CD4-positive, alpha-beta T cell (primary cell): ENCODE measurements at regions not wholly inside any gene's neighbourhood (a gene's known extent, or its start where the extent isn't known, plus 50 kb on each side); places are given as distances from the start of the nearest gene placed in this dataset.

Experiments
- ATAC-seq: fragments of 200-7000 bp; cut with Tn5 transposase; one replicate; pipeline ENCODE4 v1.10.0; 2022; ENCODE audit warnings: mild to moderate bottlenecking; ENCODE audit not compliant: poor library complexity
- CTCF ChIA-PET: fragments of 350-600 bp; sonication (Branson Sonifier 250); formaldehyde crosslinking; loops from one replicate; lab custom pipeline; 2021; ENCODE audit warnings: antibody characterized with exemption, inconsistent platforms; lab: Charles Lee
- POLR2A ChIA-PET: fragments of 350-600 bp; sonication (Branson Sonifier 250); formaldehyde crosslinking; loops from one replicate; lab custom pipeline; 2021; ENCODE audit warnings: antibody characterized with exemption, inconsistent platforms; lab: Charles Lee
- DNase-seq, 14 experiments: peaks; one replicate each; pipeline ENCODE4 v3.0.0-alpha.2; 2013 to 2020; ENCODE audit warnings: mixed read lengths in 2 of 14
- H3K27ac ChIP-seq, 2 donors: one replicate each; pipeline versions ENCODE4 v1.5.1 to v1.7.0; 2013; ENCODE audit warnings: low read length in 2 of 2, low read depth in 1 of 2, mild to moderate bottlenecking in 1 of 2
- H3K27me3 ChIP-seq, 2 experiments: 1 replicate in 1 of 2; 2 replicates in 1 of 2; pipeline versions ENCODE4 v1.6.1 to v1.7.0; 2013; ENCODE audit warnings: low read length in 2 of 2, control low read depth in 1 of 2, mild to moderate bottlenecking in 1 of 2, moderate library complexity in 1 of 2; ENCODE audit not compliant: insufficient read depth in 2 of 2, control insufficient read depth in 1 of 2
- H3K36me3 ChIP-seq: one replicate; pipeline ENCODE4 v1.6.1; 2013; ENCODE audit warnings: low read length, control low read depth; ENCODE audit not compliant: insufficient read depth
- H3K4me1 ChIP-seq: one replicate; pipeline ENCODE4 v1.6.1; 2013; ENCODE audit warnings: low read length, control low read depth; ENCODE audit not compliant: insufficient read depth
- H3K4me3 ChIP-seq: one replicate; pipeline ENCODE4 v1.5.1; 2013; ENCODE audit warnings: mild to moderate bottlenecking, low read length, moderate library complexity
- H3K9me3 ChIP-seq, 2 experiments: 1 replicate in 1 of 2; 2 replicates in 1 of 2; pipeline versions ENCODE4 v1.6.1 to v1.7.0; 2013; ENCODE audit warnings: low read length in 2 of 2, mild to moderate bottlenecking in 2 of 2, control low read depth in 1 of 2, moderate library complexity in 1 of 2; ENCODE audit not compliant: control insufficient read depth in 1 of 2, insufficient read depth in 1 of 2
- H3K27ac Mint-ChIP-seq: one replicate; pipeline ENCODE4 v1.8.0; 2020; ENCODE audit warnings: mixed read lengths
- H3K27me3 Mint-ChIP-seq: one replicate; pipeline ENCODE4 v1.8.0; 2021; ENCODE audit warnings: mixed read lengths
- H3K36me3 Mint-ChIP-seq: one replicate; pipeline ENCODE4 v1.8.0; 2021; ENCODE audit warnings: low read depth, mixed read lengths
- H3K4me1 Mint-ChIP-seq: one replicate; pipeline ENCODE4 v1.8.0; 2021; ENCODE audit warnings: low read depth, mixed read lengths
- H3K4me3 Mint-ChIP-seq: one replicate; pipeline ENCODE4 v1.8.0; 2020; ENCODE audit warnings: mild to moderate bottlenecking, mixed read lengths
- H3K9me3 Mint-ChIP-seq: one replicate; pipeline ENCODE4 v1.8.0; 2020; ENCODE audit warnings: mixed read lengths
- intact Hi-C, 2 experiments: fragments of 100-400 bp; cut with DNase I in 1 of 2; cut with micrococcal nuclease in 1 of 2; formaldehyde crosslinking; loops; one replicate each; pipeline versions ENCODE4 v1.15.1 to v1.9.0; 2023 to 2025; cut with DNase I, micrococcal nuclease
- TF ChIP-seq, protein P1 (sequence below): fragments of 200-600 bp; IDR thresholded peaks from one replicate; pipeline ENCODE4 v1.8.0; 2022; ENCODE audit warnings: antibody characterized with exemption, mild to moderate bottlenecking

DNA sequence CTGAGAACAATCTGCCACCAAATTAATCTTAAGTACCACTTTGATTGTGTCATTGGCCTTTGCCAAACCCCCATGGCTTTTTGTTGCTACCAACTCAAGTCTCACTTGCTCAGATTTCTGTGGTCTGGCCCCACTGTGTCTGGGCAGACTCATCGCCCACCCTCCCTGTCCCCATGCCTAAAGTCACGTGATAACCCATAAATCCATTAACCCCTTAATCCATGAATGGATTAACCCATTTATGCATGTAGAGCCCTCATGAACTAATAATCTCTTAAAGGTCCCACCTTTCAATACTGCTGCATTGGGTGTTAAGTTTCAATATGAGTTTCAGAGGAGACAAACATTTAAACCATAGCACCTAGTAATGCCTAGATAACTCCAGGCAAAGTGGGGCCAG is 78.5 kb upstream of the BLTP1 start:
- intact Hi-C loops: no loop called here
- TF ChIP-seq, protein P1, sequence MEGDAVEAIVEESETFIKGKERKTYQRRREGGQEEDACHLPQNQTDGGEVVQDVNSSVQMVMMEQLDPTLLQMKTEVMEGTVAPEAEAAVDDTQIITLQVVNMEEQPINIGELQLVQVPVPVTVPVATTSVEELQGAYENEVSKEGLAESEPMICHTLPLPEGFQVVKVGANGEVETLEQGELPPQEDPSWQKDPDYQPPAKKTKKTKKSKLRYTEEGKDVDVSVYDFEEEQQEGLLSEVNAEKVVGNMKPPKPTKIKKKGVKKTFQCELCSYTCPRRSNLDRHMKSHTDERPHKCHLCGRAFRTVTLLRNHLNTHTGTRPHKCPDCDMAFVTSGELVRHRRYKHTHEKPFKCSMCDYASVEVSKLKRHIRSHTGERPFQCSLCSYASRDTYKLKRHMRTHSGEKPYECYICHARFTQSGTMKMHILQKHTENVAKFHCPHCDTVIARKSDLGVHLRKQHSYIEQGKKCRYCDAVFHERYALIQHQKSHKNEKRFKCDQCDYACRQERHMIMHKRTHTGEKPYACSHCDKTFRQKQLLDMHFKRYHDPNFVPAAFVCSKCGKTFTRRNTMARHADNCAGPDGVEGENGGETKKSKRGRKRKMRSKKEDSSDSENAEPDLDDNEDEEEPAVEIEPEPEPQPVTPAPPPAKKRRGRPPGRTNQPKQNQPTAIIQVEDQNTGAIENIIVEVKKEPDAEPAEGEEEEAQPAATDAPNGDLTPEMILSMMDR: no peak
- Histone ChIP-seq H3K27me3 (peaks cover 0 to 4% of the 10 kb centered on the region in 2 experiments), H3K4me1 (no peaks in the 10 kb centered on the region), H3K27ac (no peak overlapping the region), H3K36me3 (no peaks in the 10 kb centered on the region), H3K9me3 (no peaks in the 10 kb centered on the region), H3K4me3 (no peak overlapping the region)
- ChIA-PET POLR2A (no interaction called here), CTCF (no interaction called here)
- DNase-seq: no peak
- Mint-ChIP-seq H3K4me1 (no peaks in the 10 kb centered on the region), H3K36me3 (no peaks in the 10 kb centered on the region), H3K9me3 (no peaks in the 10 kb centered on the region), H3K27ac (no peak overlapping the region), H3K27me3 (peaks cover 40% of the 10 kb centered on the region), H3K4me3 (no peak overlapping the region)
- no peak for ATAC-seq

- Mint-ChIP-seq H3K9me3 (no peaks in the 10 kb centered on the region), H3K27me3 (peaks cover 17% of the 10 kb centered on the region), H3K4me3 (no peak overlapping the region), H3K4me1 (no peaks in the 10 kb centered on the region), H3K36me3 (no peaks in the 10 kb centered on the region), H3K27ac (no peak overlapping the region)
- H3K9me3 ChIP-seq: no peaks in the 10 kb centered on the region
- ATAC-seq (no peak), DNase-seq (no peak)
- no peak overlapping the region for H3K4me3 ChIP-seq
- no peaks in the 10 kb centered on the region for H3K27me3 ChIP-seq
- H3K36me3 ChIP-seq: no peaks in the 10 kb centered on the region
- TF ChIP-seq, protein P1: no peak
- intact Hi-C loops: no loop called here
- H3K27ac ChIP-seq: no peak overlapping the region
- ChIA-PET CTCF (no interaction called here), POLR2A (no interaction called here)
- no peaks in the 10 kb centered on the region for H3K4me1 ChIP-seq
Observed at GRCh38 chr4:122065915-122066314, 86.2 kb upstream of the BLTP1 start.

GRCh38 chr4:122065149-122065548 is 87.0 kb upstream of the BLTP1 start:
- Histone ChIP-seq H3K27ac (no peak overlapping the region), H3K36me3 (no peaks in the 10 kb centered on the region), H3K4me3 (no peak overlapping the region), H3K4me1 (no peaks in the 10 kb centered on the region), H3K9me3 (no peaks in the 10 kb centered on the region), H3K27me3 (no peaks in the 10 kb centered on the region)
- intact Hi-C loops: no loop called here
- CTCF ChIA-PET: interaction anchor here (0.8 kb wide), 1 partner anchor 11 kb away, joined by 3 read pairs; no protein-coding TSS in a partner anchor
- POLR2A ChIA-PET: no interaction called here
- TF ChIP-seq, protein P1: no peak
- Mint-ChIP-seq H3K4me1 (no peaks in the 10 kb centered on the region), H3K36me3 (no peaks in the 10 kb centered on the region), H3K27me3 (peaks cover 17% of the 10 kb centered on the region), H3K4me3 (no peak overlapping the region), H3K9me3 (no peaks in the 10 kb centered on the region), H3K27ac (no peak overlapping the region)
- ATAC-seq (no peak), DNase-seq (no peak)
